K562 (cell line): ENCODE measurements at regions not wholly inside any gene's neighbourhood (a gene's known extent, or its start where the extent isn't known, plus 50 kb on each side); places are given as distances from the start of the nearest gene placed in this dataset.

Source experiments
- ATAC-seq: fragments of 200-7000 bp; cut with Tn5 transposase; 3 replicates; pipeline ENCODE4 v1.9.1; 2020; ENCODE audit warnings: moderate library complexity
- BruUV-seq: library from RNA; stranded (reverse); fragments of 400-500 nt; replicated peaks from 2 replicates; lab custom pipeline; 2021; lab: Mats Ljungman, UMichigan
- CTCF ChIA-PET: fragments of 300-600 bp; formaldehyde crosslinking; extraction: SDS; loops from one replicate; lab custom pipeline; 2021; ENCODE audit warnings: low intra/inter-chr PET ratio; lab: Yijun Ruan, JAX
- POLR2A ChIA-PET: fragments of 300-600, 350-650 bp; sonication (Branson Sonifier 250); formaldehyde crosslinking; extraction: SDS; loops from one replicate; lab custom pipeline; 2021; ENCODE audit warnings: antibody characterized with exemption, inconsistent platforms; lab: Yijun Ruan, JAX
- DNase-seq, 4 experiments: peaks; one replicate each; pipeline versions ENCODE4 v3.0.0 to v3.0.0-alpha.2; 2011 to 2018; ENCODE audit warnings: low spot score in 3 of 4, mixed read lengths in 3 of 4; ENCODE audit errors: extremely low read depth in 1 of 4
- FAIRE-seq: peaks from 2 replicates; lab custom pipeline; 2011; peaks lifted over from hg19 to GRCh38; lab: Jason Lieb, UNC
- H2AFZ ChIP-seq: 2 replicates; pipeline ENCODE4 v1.6.0; 2011; ENCODE audit warnings: low read depth, low read length, control low read depth, inconsistent platforms
- H3K27ac ChIP-seq: fragments of 200-600 bp; 3 replicates; pipeline ENCODE4 v1.8.0; 2011; ENCODE audit warnings: low read depth, mild to moderate bottlenecking, control low read depth, inconsistent platforms, low read length, moderate library complexity, mixed read lengths; ENCODE audit errors: extremely low read depth
- H3K27me3 ChIP-seq, 2 experiments: fragments of 300-600 bp in 1 of 2; 2 replicates in 1 of 2; 3 replicates in 1 of 2; pipeline versions ENCODE4 v1.6.0 to v1.8.0; 2011; ENCODE audit warnings: inconsistent platforms in 2 of 2, low read length in 2 of 2, mild to moderate bottlenecking in 1 of 2, mixed read lengths in 1 of 2, moderate library complexity in 1 of 2; ENCODE audit not compliant: control insufficient read depth in 2 of 2, insufficient read depth in 2 of 2
- H3K36me3 ChIP-seq: fragments of 300-600 bp; 3 replicates; pipeline ENCODE4 v1.8.0; 2011; ENCODE audit warnings: mild to moderate bottlenecking, low read length, inconsistent platforms; ENCODE audit not compliant: control insufficient read depth, insufficient read depth
- H3K4me1 ChIP-seq, 2 experiments: fragments of 200-600 bp in 1 of 2; replicated peaks in 1 of 2; 2 replicates in 1 of 2; 3 replicates in 1 of 2; pipeline versions ENCODE4 v1.5.1 to v1.8.0; 2011; ENCODE audit warnings: inconsistent platforms in 2 of 2, low read length in 2 of 2, mild to moderate bottlenecking in 1 of 2, mixed read lengths in 1 of 2, moderate library complexity in 1 of 2; ENCODE audit not compliant: control insufficient read depth in 2 of 2, insufficient read depth in 2 of 2
- H3K4me2 ChIP-seq: 2 replicates; pipeline ENCODE4 v1.6.1; 2011; ENCODE audit warnings: low read length, control low read depth, inconsistent platforms, mixed read lengths; ENCODE audit not compliant: insufficient read depth
- H3K4me3 ChIP-seq: fragments of 200-600 bp; sonication (generic), shearing (Covaris generic); 2 replicates; pipeline ENCODE4 v1.5.1; 2016; ENCODE audit warnings: control low read depth, inconsistent platforms
- H3K79me2 ChIP-seq: fragments of 200-600 bp; 3 replicates; pipeline ENCODE4 v1.8.0; 2011; ENCODE audit warnings: low read length, inconsistent platforms; ENCODE audit not compliant: control insufficient read depth, insufficient read depth
- H3K9ac ChIP-seq, 2 experiments: 2 replicates each; pipeline versions ENCODE4 v1.6.0 to v1.6.1; 2011; ENCODE audit warnings: low read depth in 2 of 2, low read length in 2 of 2, control low read depth in 1 of 2, inconsistent platforms in 1 of 2, mild to moderate bottlenecking in 1 of 2, mixed read lengths in 1 of 2; ENCODE audit not compliant: insufficient read depth in 1 of 2
- H3K9me1 ChIP-seq: one replicate; pipeline ENCODE4 v1.6.0; 2011; ENCODE audit warnings: inconsistent platforms, mild to moderate bottlenecking, low read length, moderate library complexity; ENCODE audit not compliant: control insufficient read depth, insufficient read depth
- H3K9me3 ChIP-seq: replicated peaks from 2 replicates; pipeline ENCODE4 v1.5.1; 2011; ENCODE audit warnings: low read depth, low read length, inconsistent platforms; ENCODE audit not compliant: control insufficient read depth, insufficient read depth
- H4K20me1 ChIP-seq: replicated peaks from 2 replicates; pipeline ENCODE4 v1.6.1; 2011; ENCODE audit warnings: low read length, inconsistent platforms, mixed read lengths; ENCODE audit not compliant: control insufficient read depth, insufficient read depth
- CHAMP1 ChIP-seq: fragments of 450-650 bp; IDR thresholded peaks from 2 replicates; pipeline ENCODE4 v1.6.1; 2016; ENCODE audit warnings: mild to moderate bottlenecking
- FOSL1 ChIP-seq: fragments of 200-800 bp; sonication (Bioruptor generic); conservative IDR thresholded peaks from 2 replicates; pipeline ENCODE4 v1.6.1; 2016; ENCODE audit warnings: missing genetic modification characterization, missing compliant biosample characterization
- RAD51 ChIP-seq: fragments of 450-650 bp; IDR thresholded peaks from 2 replicates; pipeline ENCODE4 v1.7.1; 2016; ENCODE audit warnings: low read depth, mild to moderate bottlenecking, borderline replicate concordance
- SMARCB1 ChIP-seq: IDR thresholded peaks from 2 replicates; pipeline ENCODE4 v1.6.1; 2011; ENCODE audit warnings: improper control_type of control experiment, low read depth; ENCODE audit not compliant: insufficient read length
- TCF3 ChIP-seq: sonication (generic); formaldehyde crosslinking; IDR thresholded peaks from 2 replicates; pipeline ENCODE4 v1.4.0; 2020; ENCODE audit warnings: mild to moderate bottlenecking, missing genetic modification reagents
- ZKSCAN1 ChIP-seq: fragments of 150-350 bp; IDR thresholded peaks from 2 replicates; pipeline ENCODE4 v1.6.1; 2016; ENCODE audit warnings: low read depth, low read length
- ZNF133 ChIP-seq: fragments of 250-450 bp; sonication (Bioruptor Pico); IDR thresholded peaks from 2 replicates; pipeline ENCODE4 v1.4.0; 2020; ENCODE audit warnings: mild to moderate bottlenecking
- ZNF282 ChIP-seq: sonication (generic); formaldehyde crosslinking; IDR thresholded peaks from 2 replicates; pipeline ENCODE4 v1.8.1; 2023; ENCODE audit warnings: missing genetic modification reagents
- WGBS: fragments of 100-300 bp; shearing (Covaris generic); methylation state at CpG from one replicate; pipeline ENCODE4 v1.1.6; 2016; ENCODE audit warnings: low coverage, mixed read lengths; ENCODE audit not compliant: insufficient coverage; ENCODE audit errors: missing lambda C conversion rate; 5-methylcytosine and 5-hydroxymethylcytosine counted together
- in situ Hi-C: fragments of 300-500 bp; cut with MboI; formaldehyde crosslinking; loops from 4 replicates; pipeline ENCODE4 v1.15.0; 2018; ENCODE audit warnings: inconsistent platforms, mixed read lengths
- intact Hi-C: fragments of 100-400 bp; cut with micrococcal nuclease; formaldehyde crosslinking; loops from 2 replicates; pipeline ENCODE4 v1.14.2; 2022

- 18% methylated on average over 4 of the region's 4 CpGs for WGBS
- Histone ChIP-seq H3K4me3 (no peak overlapping the region), H3K9me1 (no peaks in the 10 kb centered on the region), H3K36me3 (no peaks in the 10 kb centered on the region), H3K4me1 (no peaks in the 10 kb centered on the region; a peak in 1 of 5 replicates), H3K27me3 (no peaks in the 10 kb centered on the region), H2AFZ (no peak overlapping the region), H3K9ac (no peak overlapping the region), H3K4me2 (no peak overlapping the region), H3K27ac (no peak overlapping the region), H3K79me2 (no peaks in the 10 kb centered on the region), H4K20me1 (no peaks in the 10 kb centered on the region), H3K9me3 (peaks cover 10% of the 10 kb centered on the region)
- CTCF ChIA-PET, result no interaction called here
- TF ChIP-seq ZKSCAN1 (no peak), CHAMP1 (no peak), FOSL1 (tag) (no peak), ZNF133 (no peak), ZNF282 (CRISPR knock-in tag) (no peak), RAD51 (no peak), TCF3 (CRISPR knock-in tag) (no peak), SMARCB1 (no peak)
- ATAC-seq, result no peak
- in situ Hi-C loops (loop anchor here (25.0 kb wide), 1 partner anchor 847 kb away; no protein-coding TSS in a partner anchor), intact Hi-C loops (no loop called here)
- POLR2A ChIA-PET, result interaction anchor here (0.7 kb wide), 1 partner anchor 142 kb away, joined by 3 read pairs; no protein-coding TSS in a partner anchor
- no peak for DNase-seq
- BruUV-seq, result no TSS peak
- no peak for FAIRE-seq
Observed at GRCh38 chr1:65090406-65090805, 57.6 kb upstream of the AK4 start.
